OCI-LY7 (cell line): ENCODE measurements at regions not wholly inside any gene's neighbourhood (a gene's known extent, or its start where the extent isn't known, plus 50 kb on each side); places are given as distances from the start of the nearest gene placed in this dataset.

Experiments
- EZH2phosphoT487 ChIP-seq: fragments of 200-600 bp; sonication (generic); IDR thresholded peaks from 2 replicates; pipeline ENCODE4 v1.6.1; 2018; ENCODE audit warnings: low read depth, borderline replicate concordance, mild to moderate bottlenecking, mixed run types, antibody characterized with exemption, low read length, moderate library complexity, mixed read lengths
- TF ChIP-seq, protein P1 (sequence below): fragments of 200-600 bp; sonication (generic); conservative IDR thresholded peaks from 2 replicates; pipeline ENCODE4 v1.5.1; 2014; ENCODE audit warnings: mild to moderate bottlenecking, antibody characterized with exemption, low read length, moderate library complexity, mixed read lengths

- TF ChIP-seq, protein P1, sequence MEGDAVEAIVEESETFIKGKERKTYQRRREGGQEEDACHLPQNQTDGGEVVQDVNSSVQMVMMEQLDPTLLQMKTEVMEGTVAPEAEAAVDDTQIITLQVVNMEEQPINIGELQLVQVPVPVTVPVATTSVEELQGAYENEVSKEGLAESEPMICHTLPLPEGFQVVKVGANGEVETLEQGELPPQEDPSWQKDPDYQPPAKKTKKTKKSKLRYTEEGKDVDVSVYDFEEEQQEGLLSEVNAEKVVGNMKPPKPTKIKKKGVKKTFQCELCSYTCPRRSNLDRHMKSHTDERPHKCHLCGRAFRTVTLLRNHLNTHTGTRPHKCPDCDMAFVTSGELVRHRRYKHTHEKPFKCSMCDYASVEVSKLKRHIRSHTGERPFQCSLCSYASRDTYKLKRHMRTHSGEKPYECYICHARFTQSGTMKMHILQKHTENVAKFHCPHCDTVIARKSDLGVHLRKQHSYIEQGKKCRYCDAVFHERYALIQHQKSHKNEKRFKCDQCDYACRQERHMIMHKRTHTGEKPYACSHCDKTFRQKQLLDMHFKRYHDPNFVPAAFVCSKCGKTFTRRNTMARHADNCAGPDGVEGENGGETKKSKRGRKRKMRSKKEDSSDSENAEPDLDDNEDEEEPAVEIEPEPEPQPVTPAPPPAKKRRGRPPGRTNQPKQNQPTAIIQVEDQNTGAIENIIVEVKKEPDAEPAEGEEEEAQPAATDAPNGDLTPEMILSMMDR, result no peak
- no peak for TF ChIP-seq EZH2phosphoT487
These were observed 541.8 kb upstream of the CDH2 start for GRCh38 chr18:28718696-28719095.
